SK-N-SH (cell line): ENCODE measurements at regions not wholly inside any gene's neighbourhood (a gene's known extent, or its start where the extent isn't known, plus 50 kb on each side); places are given as distances from the start of the nearest gene placed in this dataset.

Experiments
- CTCF ChIP-seq: fragments of 200-600 bp; sonication (generic); IDR thresholded peaks from 2 replicates; pipeline ENCODE4 v1.6.1; 2017; ENCODE audit warnings: antibody characterized with exemption, mild to moderate bottlenecking, moderate library complexity
- GATA2 ChIP-seq: sonication (generic); formaldehyde crosslinking; IDR thresholded peaks from 2 replicates; pipeline ENCODE4 v1.5.0; 2020; ENCODE audit warnings: mild to moderate bottlenecking, missing genetic modification reagents
- MAX ChIP-seq: IDR thresholded peaks from 2 replicates; pipeline ENCODE4 v1.4.0; 2012; ENCODE audit warnings: low read depth
- RAD21 ChIP-seq: IDR thresholded peaks from 2 replicates; pipeline ENCODE4 v1.6.1; 2012; ENCODE audit warnings: mild to moderate bottlenecking, low read length
- USF2 ChIP-seq: fragments of 150-350 bp; IDR thresholded peaks from 2 replicates; pipeline ENCODE4 v1.6.1; 2017; ENCODE audit warnings: antibody characterized with exemption, low read length, low read depth, borderline replicate concordance
- YY1 ChIP-seq: IDR thresholded peaks from 2 replicates; pipeline ENCODE4 v1.4.0; 2012; ENCODE audit warnings: low read depth, mild to moderate bottlenecking
- ZBTB33 ChIP-seq: IDR thresholded peaks from 2 replicates; pipeline ENCODE4 v1.4.0; 2012; ENCODE audit warnings: low read depth, borderline replicate concordance

GRCh38 chr18:78876868-78877267 lies 102.8 kb upstream of the SALL3 start:
- TF ChIP-seq MAX: no peak
- no peak for TF ChIP-seq GATA2 (CRISPR knock-in tag)
- TF ChIP-seq RAD21: no peak
- TF ChIP-seq CTCF: no peak
- no peak for TF ChIP-seq YY1
- no peak for TF ChIP-seq USF2
- no peak for TF ChIP-seq ZBTB33
